ENCODE measurements at regions not wholly inside any gene's neighbourhood (a gene's known extent, or its start where the extent isn't known, plus 50 kb on each side); places are given as distances from the start of the nearest gene placed in this dataset.

- Histone ChIP-seq H3K4me2 (ENCODE audit: low read length) (no peak overlapping the region), H3K4me3 (ENCODE audit: low read depth, low read length) (no peak overlapping the region), H3K27ac (no peak overlapping the region), H3K4me1 (no peaks in the 10 kb centered on the region), H3K27me3 (ENCODE audit: control insufficient read depth, insufficient read depth, low read length) (no peaks in the 10 kb centered on the region), H3K9me3 (ENCODE audit: control insufficient read depth, low read length) (no peaks in the 10 kb centered on the region), H3K9ac (no peak overlapping the region), H2AFZ (no peak overlapping the region), H3K36me3 (ENCODE audit: control insufficient read depth, insufficient read depth, low read length) (no peaks in the 10 kb centered on the region), H3K79me2 (no peaks in the 10 kb centered on the region)
- TF ChIP-seq CTCF (IDR thresholded peaks at IDR 0.05) = no peak
These were observed 825.6 kb upstream of the HS6ST1 start for GRCh38 chr2:129144082-129144791.

- TF ChIP-seq CTCF (IDR thresholded peaks at IDR 0.05) = no peak
- no peak overlapping the region for H3K9ac ChIP-seq
- H3K4me1 ChIP-seq = no peaks in the 10 kb centered on the region
- H3K9me3 ChIP-seq (ENCODE audit: control insufficient read depth, low read length) = no peaks in the 10 kb centered on the region
- H3K27ac ChIP-seq = no peak overlapping the region
- H2AFZ ChIP-seq = no peak overlapping the region
- no peaks in the 10 kb centered on the region for H3K36me3 ChIP-seq (ENCODE audit: control insufficient read depth, insufficient read depth, low read length)
- no peak overlapping the region for H3K4me2 ChIP-seq (ENCODE audit: low read length)
- H3K4me3 ChIP-seq (ENCODE audit: low read depth, low read length) = no peak overlapping the region
- no peaks in the 10 kb centered on the region for H3K79me2 ChIP-seq
- no peaks in the 10 kb centered on the region for H3K27me3 ChIP-seq (ENCODE audit: control insufficient read depth, insufficient read depth, low read length)
These were observed 827.0 kb upstream of the RAB6C start for GRCh38 chr2:129152514-129152913.

- no peak overlapping the region for H3K4me3 ChIP-seq (ENCODE audit: low read depth, low read length)
- no peaks in the 10 kb centered on the region for H3K79me2 ChIP-seq
- H3K36me3 ChIP-seq (ENCODE audit: control insufficient read depth, insufficient read depth, low read length) = no peaks in the 10 kb centered on the region
- H2AFZ ChIP-seq = no peak overlapping the region
- no peaks in the 10 kb centered on the region for H3K27me3 ChIP-seq (ENCODE audit: control insufficient read depth, insufficient read depth, low read length)
- TF ChIP-seq CTCF (IDR thresholded peaks at IDR 0.05) = no peak
- no peak overlapping the region for H3K4me2 ChIP-seq (ENCODE audit: low read length)
- H3K9ac ChIP-seq = no peak overlapping the region
- no peaks in the 10 kb centered on the region for H3K4me1 ChIP-seq
- no peaks in the 10 kb centered on the region for H3K9me3 ChIP-seq (ENCODE audit: control insufficient read depth, low read length)
- H3K27ac ChIP-seq = no peak overlapping the region
These were observed 818.6 kb upstream of the RAB6C start for GRCh38 chr2:129160879-129161278.

- Histone ChIP-seq H3K4me3 (ENCODE audit: low read depth, low read length) (no peak overlapping the region), H3K9me3 (ENCODE audit: control insufficient read depth, low read length) (no peaks in the 10 kb centered on the region), H3K4me1 (no peaks in the 10 kb centered on the region), H3K9ac (no peak overlapping the region), H3K4me2 (ENCODE audit: low read length) (no peak overlapping the region), H3K36me3 (ENCODE audit: control insufficient read depth, insufficient read depth, low read length) (no peaks in the 10 kb centered on the region), H3K27me3 (ENCODE audit: control insufficient read depth, insufficient read depth, low read length) (no peaks in the 10 kb centered on the region), H2AFZ (peak overlapping the region; percentile 24), H3K79me2 (no peaks in the 10 kb centered on the region), H3K27ac (no peak overlapping the region)
- no peak for TF ChIP-seq CTCF (IDR thresholded peaks at IDR 0.05)
These were observed 815.1 kb upstream of the RAB6C start for GRCh38 chr2:129164220-129164949.

All from parathyroid adenoma (tissue), 2 donors.